ENCODE measurements at regions not wholly inside any gene's neighbourhood (a gene's known extent, or its start where the extent isn't known, plus 50 kb on each side); places are given as distances from the start of the nearest gene placed in this dataset.
"Not testable (repeated sequence)": the region's sequence is repeated elsewhere in the genome, so short reads cannot be mapped to it uniquely, and the experiment has no call there.

GRCh38 chr1:238331557-238331956 is 440.8 kb upstream of the ZP4 start:
- Histone ChIP-seq H3K9me2 (ENCODE audit: insufficient read depth, low read length) (no peaks in the 10 kb centered on the region), H3K36me3 (ENCODE audit: insufficient read depth, low read length) (no peaks in the 10 kb centered on the region), H3K4me3 (ENCODE audit: low read length) (no peak overlapping the region), H3K9ac (ENCODE audit: low read length) (no peak overlapping the region), H3K79me2 (replicated peaks; ENCODE audit: insufficient read depth, low read length) (no peaks in the 10 kb centered on the region), H4K20me1 (ENCODE audit: insufficient read depth) (no peaks in the 10 kb centered on the region), H3K9me3 (ENCODE audit: low read length) (no peaks in the 10 kb centered on the region), H2AFZ (ENCODE audit: low read depth, low read length) (no peak overlapping the region), H3K27me3 (ENCODE audit: insufficient read depth, low read depth, low read length) (no peaks in the 10 kb centered on the region), H3F3A (ENCODE audit: insufficient read depth, low read length, poor library complexity, severe bottlenecking) (no peaks in the 10 kb centered on the region), H3K27ac (ENCODE audit: low read length) (no peak overlapping the region), H3K4me2 (ENCODE audit: low read length) (no peak overlapping the region)
- no peak for TF ChIP-seq POLR2AphosphoS5 (IDR thresholded peaks at IDR 0.05)

- H3K9ac ChIP-seq (ENCODE audit: low read length) = no peak overlapping the region
- H3K4me3 ChIP-seq (ENCODE audit: low read length) = no peak overlapping the region
- no peaks in the 10 kb centered on the region for H3K9me2 ChIP-seq (ENCODE audit: insufficient read depth, low read length)
- H3K4me2 ChIP-seq (ENCODE audit: low read length) = no peak overlapping the region
- no peaks in the 10 kb centered on the region for H3K36me3 ChIP-seq (ENCODE audit: insufficient read depth, low read length)
- no peaks in the 10 kb centered on the region for H3K27me3 ChIP-seq (ENCODE audit: insufficient read depth, low read depth, low read length)
- H3K9me3 ChIP-seq (ENCODE audit: low read length) = no peaks in the 10 kb centered on the region
- H2AFZ ChIP-seq (ENCODE audit: low read depth, low read length) = no peak overlapping the region
- H3K27ac ChIP-seq (ENCODE audit: low read length) = no peak overlapping the region
- TF ChIP-seq TAF1 (IDR thresholded peaks at IDR 0.05; ENCODE audit: low read depth) (no peak), EP300 (conservative IDR thresholded peaks at IDR 0.05; ENCODE audit: poor library complexity, severe bottlenecking) (no peak), SMC3 (conservative IDR thresholded peaks at IDR 0.05; ENCODE audit: poor library complexity) (no peak), REST (IDR thresholded peaks at IDR 0.05; ENCODE audit: borderline replicate concordance) (peak; percentile 25)
- H4K20me1 ChIP-seq (ENCODE audit: insufficient read depth) = no peaks in the 10 kb centered on the region
- no peaks in the 10 kb centered on the region for H3F3A ChIP-seq (ENCODE audit: insufficient read depth, low read length, poor library complexity, severe bottlenecking)
- H3K79me2 ChIP-seq (replicated peaks; ENCODE audit: insufficient read depth, low read length) = no peaks in the 10 kb centered on the region
Measured at GRCh38 chr1:238329671-238330070, 438.9 kb upstream of the ZP4 start.

- H4K20me1 ChIP-seq (ENCODE audit: insufficient read depth); H2AFZ ChIP-seq (ENCODE audit: low read depth, low read length); H3K4me3 ChIP-seq (ENCODE audit: low read length); H3K27ac ChIP-seq (ENCODE audit: low read length); H3F3A ChIP-seq (ENCODE audit: insufficient read depth, low read length, poor library complexity, severe bottlenecking); H3K79me2 ChIP-seq (replicated peaks; ENCODE audit: insufficient read depth, low read length); H3K9me2 ChIP-seq (ENCODE audit: insufficient read depth, low read length); H3K9me3 ChIP-seq (ENCODE audit: low read length); H3K27me3 ChIP-seq (ENCODE audit: insufficient read depth, low read depth, low read length); H3K9ac ChIP-seq (ENCODE audit: low read length); H3K36me3 ChIP-seq (ENCODE audit: insufficient read depth, low read length); H3K4me2 ChIP-seq (ENCODE audit: low read length): not testable (repeated sequence)
Measured at GRCh38 chr1:238327033-238327432, 436.3 kb upstream of the ZP4 start.

DNA sequence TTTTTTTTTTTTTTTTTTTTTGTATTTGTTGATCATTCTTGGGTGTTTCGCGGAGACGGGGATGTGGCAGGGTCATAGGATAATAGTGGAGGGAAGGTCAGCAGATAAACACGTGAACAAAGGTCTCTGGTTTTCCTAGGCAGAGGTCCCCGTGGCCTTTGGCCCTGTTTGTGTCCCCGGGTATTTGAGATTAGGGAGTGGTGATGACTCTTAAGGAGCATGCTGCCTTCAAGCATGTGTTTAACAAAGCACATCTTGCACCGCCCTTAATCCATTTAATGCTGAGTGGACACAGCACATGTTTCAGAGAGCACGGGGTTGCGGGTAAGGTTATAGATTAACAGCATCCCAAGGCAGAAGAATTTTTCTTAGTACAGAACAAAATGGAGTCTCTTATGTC is 435.8 kb upstream of the ZP4 start:
- H3K4me3 ChIP-seq (ENCODE audit: low read length); H3K79me2 ChIP-seq (replicated peaks; ENCODE audit: insufficient read depth, low read length); H4K20me1 ChIP-seq (ENCODE audit: insufficient read depth); H3K27me3 ChIP-seq (ENCODE audit: insufficient read depth, low read depth, low read length); H3K4me2 ChIP-seq (ENCODE audit: low read length); H3K9me3 ChIP-seq (ENCODE audit: low read length); H3K9me2 ChIP-seq (ENCODE audit: insufficient read depth, low read length); H3F3A ChIP-seq (ENCODE audit: insufficient read depth, low read length, poor library complexity, severe bottlenecking); H2AFZ ChIP-seq (ENCODE audit: low read depth, low read length); H3K9ac ChIP-seq (ENCODE audit: low read length); H3K36me3 ChIP-seq (ENCODE audit: insufficient read depth, low read length); H3K27ac ChIP-seq (ENCODE audit: low read length): not testable (repeated sequence)

Data from neural cell (in vitro differentiated cells).